Activated effector memory CD4-positive, alpha-beta T cell treated with Interleukin-2 at 50 U/mL for 16 hours (primary cell): ENCODE measurements at regions not wholly inside any gene's neighbourhood (a gene's known extent, or its start where the extent isn't known, plus 50 kb on each side); places are given as distances from the start of the nearest gene placed in this dataset.

Source experiments
- DNase-seq: peaks from one replicate; pipeline ENCODE4 v3.0.0-alpha.2; 2020

DNA sequence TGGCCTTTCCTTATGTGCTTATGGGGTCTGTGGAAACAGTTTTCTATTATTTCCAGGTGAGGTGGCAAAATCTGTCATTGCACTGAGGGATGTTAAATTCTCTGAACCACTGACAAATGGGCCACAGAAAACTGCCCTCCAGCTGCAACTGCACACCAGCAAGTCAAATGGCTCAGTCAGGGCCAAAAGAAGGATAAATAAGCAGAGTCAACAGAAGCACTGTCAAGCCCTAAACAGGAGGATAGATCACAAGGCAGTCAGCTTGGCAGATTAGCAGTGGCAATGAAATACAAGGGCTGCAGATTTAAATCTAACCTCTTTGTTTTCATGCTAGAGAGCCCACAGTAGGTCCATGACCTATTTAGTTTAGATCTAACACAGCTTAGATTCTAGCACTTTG is 435.6 kb downstream of the ETS1 start:
- no peak for DNase-seq

DNA sequence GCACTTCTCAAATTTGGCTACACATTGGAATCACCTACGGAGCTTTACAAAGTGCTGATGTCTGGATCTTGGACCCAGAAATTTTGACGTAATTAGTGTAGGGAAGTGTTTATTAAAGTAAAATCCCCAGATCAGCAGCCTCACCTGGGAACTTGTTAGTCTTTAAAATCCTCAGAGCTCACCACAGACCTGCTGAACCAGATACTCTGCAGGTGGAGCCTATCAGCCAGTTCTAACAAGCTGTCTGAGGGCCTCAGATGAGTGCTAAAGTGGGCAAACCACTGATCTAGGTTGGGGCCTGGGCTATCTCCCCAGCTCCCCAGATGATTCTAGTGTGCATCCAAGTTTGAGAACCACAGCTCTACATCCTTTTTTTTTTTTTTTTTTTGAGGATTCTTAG is 436.0 kb downstream of the ETS1 start:
- DNase-seq: no peak

DNA sequence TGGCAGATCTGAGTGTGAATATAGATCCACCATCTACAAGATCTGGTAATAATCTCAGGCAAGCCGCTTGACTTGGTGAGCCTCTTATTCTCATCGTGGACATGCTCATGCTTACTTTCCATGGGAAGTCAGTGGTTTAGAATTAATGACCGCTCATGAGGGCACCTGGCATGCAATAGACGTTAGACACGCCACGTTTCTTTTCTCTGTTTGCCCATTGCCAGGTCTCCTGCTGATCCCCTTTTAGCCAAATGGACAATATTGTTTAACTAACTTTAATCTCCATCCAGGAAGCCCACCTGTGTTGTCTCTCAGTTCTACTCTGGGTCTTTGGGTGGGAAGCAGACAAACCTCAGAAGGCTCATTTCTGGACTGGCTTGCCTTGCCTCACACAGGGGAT is 439.1 kb downstream of the ETS1 start:
- DNase-seq: no peak

DNA sequence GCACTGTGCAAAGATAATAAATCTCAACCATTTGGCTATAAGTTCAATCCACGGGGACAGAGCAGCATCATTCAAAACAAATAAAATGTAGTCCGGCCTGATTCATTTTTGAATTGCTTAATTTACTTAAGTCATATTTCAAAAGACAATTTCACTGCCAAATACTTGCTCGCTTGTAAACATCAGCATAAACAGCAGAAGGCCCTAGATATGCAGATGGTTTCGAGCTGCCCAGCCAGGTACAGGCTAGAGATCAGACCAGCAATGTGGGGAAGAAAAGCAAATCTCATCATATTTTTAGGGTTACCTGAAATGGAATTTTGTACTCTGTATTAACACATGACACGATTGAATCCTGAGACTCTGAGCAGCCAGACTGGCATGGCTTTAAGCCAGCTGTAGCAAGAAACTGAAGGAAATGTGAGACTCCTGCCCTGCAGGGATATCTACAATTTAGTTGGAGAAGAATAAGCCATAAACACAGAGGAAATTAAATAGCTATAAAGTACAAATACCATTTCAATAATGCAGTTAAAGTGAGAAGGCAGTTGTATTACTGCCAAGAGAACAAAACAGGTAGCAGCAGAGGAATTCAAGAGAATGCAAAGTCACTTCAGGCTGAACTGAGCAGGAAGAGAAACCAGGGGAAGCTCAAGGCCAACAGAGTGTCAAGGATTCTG is 440.3 kb downstream of the ETS1 start:
- DNase-seq: no peak

DNA sequence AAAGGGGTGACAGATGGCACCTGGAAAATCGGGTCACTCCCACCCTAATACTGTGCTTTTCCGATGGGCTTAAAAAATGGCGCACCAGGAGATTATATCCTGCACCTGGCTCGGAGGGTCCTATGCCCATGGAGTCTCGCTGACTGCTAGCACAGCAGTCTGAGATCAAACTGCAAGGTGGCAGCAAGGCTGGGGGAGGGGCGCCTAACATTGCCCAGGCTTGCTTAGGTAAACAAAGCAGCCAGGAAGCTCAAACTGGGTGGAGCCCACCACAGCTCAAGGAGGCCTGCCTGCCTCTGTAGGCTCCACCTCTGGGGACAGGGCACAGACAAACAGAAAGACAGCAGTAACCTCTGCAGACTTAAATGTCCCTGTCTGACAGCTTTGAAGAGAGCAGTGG is 447.1 kb downstream of the ETS1 start:
- peak; percentile 16 for DNase-seq

DNA sequence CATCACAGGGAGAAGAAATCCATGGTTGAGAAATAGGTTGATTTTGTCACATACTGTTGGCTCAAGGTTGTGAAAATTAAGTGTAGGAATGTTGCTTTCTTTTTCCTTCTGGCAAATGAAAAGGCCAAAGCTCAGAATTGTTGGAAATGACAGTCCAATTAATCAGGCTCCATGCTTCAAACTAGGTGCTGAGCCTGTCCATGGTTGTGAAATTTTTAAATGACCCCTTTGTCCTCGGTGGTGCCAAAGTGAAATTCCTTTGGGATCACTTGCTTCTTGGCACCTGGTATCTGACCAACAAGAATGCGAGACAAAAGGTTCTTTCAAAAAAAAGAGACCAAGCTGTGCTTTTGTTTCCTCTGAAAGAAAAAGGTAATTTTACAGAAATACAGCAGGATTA is 451.9 kb downstream of the ETS1 start:
- no peak for DNase-seq

DNA sequence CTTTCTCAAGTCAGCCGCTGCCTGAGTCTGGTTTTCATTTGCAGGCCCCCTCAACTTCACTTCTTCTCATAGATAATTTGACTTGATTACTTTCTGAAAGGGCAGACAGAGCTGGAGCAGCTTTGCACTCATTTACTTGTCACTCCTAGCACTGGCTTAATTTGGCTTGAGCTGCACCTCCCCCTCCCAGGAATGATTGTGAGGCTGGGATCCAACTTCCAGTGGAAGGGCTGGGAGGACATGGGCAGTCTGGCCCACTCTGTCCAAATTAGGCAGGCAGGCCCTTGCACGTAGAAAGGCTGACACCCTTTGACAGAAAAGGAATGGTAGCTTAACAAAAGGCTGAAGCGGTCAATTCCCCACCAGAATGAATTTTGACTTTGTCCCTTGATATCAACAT is 453.9 kb downstream of the ETS1 start:
- DNase-seq: no peak

DNA sequence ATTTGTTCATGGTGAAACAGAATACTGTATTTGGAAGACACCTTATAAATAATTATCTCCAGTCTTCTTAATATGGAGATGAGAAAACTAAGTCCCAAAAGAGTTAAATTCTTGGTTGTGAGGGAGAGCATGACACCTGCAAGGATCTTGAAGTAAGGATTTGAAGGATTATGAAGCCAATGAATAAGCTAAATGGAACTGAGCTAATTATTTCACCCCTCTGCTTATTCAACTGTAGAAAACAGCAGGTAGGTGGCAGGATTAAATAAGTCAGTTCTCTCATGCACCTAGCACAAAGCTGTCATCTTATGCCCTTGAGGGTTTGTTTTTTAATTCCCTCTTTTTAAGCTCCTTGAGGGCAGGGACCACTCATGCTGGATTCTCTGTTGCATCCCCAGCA is 457.3 kb downstream of the ETS1 start:
- DNase-seq: no peak

DNA sequence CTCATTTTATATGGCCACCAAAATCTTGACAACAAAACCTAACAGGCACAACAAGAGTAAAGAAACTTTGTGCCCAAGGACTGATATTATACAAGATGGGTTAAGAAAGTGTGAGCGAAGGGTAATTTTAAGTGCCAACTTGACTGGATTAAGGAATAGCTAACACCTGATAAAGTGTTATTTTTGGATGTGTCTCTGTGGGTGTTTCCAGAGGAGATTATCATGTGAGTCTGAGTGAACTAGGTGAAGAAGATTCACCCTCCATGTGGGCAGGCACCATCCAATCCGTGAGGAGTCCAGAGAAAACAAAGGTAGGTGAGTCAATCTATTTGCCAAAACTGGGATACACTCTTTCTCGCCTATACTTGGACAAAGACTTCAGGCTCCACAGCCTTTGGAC is 461.6 kb downstream of the ETS1 start:
- no peak for DNase-seq

DNA sequence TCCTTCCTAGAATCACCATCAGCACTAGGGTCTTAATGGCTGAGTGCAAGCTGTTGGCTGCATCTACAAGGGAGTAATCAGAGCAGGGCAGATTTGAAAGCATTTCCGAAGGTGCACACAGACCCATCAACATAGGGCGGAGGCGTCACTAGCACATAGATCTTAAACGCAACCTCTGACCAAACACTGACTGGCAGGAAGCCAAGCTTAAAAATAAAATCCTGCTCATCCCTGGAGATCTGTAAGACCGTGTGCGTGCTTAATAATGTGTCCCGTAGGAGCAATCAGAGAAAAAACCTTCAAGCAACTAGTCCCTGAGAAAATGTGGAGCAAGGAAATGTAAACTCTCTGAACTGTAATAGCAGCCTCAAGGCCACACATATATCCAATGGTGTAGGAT is 470.5 kb downstream of the ETS1 start:
- DNase-seq: no peak

DNA sequence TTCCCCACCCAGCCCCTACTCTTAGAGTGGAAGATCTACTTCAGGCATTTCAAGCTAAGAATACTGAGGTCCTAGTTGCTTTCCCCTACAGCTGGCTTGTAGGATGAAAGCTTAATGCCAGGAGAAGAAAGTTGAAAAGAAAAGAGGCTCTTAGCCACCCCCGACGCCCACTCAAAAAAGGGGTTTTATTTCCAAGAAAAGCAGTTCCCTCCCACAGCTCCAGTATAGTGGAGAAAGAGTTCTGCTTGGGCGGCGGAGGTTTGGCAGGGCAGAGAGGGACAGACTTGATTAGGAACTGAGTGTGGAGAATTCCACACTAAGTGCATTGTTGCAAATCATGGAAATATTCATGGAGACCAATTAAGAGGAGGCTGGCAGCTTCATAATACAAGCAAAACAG is 470.9 kb downstream of the ETS1 start:
- no peak for DNase-seq

DNA sequence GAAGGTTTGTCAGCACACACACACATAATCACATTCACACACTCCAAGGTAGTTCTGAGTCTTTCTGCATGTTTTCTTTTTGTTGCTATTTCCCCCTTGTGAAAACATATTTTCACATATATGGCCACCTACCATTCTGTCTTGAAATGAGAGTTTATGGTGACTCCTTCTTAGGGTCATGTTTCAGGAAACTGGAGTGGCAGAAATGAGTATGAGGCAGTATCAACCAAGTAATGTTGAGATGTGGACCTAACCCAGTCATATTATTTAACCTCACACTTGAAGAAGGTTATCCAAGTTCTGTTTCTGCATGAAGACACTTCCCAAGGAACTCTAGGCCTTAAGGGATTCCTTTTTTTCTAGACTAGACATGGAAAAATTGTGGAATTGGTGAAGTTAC is 481.4 kb downstream of the ETS1 start:
- DNase-seq: no peak

DNA sequence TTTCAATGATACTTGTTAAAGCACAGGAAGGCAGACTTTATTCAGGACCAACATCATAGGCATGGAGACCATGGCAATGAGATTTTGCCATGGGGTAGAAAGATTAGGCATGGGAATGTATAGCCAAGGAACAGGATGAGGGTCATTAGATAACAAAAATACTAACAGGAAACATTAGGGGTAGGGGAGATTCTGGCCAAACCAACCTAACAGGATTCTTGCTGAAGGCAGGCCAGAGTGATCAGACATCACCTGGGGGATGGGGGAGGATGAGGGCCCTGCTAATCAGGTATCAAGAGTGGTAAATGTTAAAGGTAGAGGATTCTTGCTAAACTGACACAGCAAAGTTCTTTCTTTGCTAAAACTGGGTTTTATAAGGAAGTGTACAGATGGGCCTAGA is 481.8 kb downstream of the ETS1 start:
- DNase-seq: no peak

DNA sequence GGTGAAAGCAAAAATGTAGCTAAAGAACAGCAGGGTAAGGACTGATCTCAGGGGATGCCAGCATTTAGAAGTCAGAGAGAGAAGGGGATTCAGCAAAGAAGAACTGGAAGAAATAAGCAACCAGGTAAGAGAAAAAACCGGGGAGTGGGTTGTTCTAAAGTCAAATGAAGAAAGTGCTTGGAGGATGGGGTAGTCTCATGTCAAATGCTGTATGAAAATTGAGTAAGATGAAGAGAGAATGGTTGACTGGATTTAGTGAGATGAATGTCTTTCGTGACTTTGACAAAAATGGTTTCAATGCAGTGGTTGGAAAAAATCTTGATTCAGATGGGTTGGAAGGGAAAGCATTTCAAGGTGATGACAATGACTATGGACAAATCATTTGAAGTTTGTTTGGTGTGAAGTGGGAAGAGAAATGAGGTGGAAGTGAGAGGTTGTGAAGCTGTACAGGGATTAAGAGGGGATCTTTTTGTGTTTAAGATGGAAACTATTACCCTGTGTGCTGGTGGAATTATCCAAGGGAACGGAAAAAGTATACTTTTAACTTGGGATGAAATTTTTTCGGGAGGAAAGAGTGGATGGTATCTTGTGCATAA is 484.0 kb downstream of the ETS1 start:
- DNase-seq: no peak

DNA sequence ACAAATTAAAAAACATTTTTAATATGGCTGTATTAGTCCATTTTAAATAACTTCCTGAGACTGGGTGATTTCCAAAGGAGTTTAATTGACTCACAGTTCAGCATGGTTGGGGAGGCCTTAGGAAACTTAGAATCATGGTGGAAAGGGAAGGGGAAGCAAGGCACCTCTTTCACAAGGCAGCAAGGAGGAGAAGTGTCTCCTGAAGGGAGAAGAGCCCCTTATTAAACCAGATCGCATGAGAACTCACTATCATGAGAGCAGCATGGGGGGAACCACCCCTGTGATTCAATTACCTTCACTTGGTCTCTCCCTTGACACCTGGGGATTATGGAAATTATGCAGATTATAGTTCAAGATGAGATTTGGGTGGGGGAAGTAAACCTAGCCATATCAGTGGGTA is 488.6 kb downstream of the ETS1 start:
- no peak for DNase-seq

DNA sequence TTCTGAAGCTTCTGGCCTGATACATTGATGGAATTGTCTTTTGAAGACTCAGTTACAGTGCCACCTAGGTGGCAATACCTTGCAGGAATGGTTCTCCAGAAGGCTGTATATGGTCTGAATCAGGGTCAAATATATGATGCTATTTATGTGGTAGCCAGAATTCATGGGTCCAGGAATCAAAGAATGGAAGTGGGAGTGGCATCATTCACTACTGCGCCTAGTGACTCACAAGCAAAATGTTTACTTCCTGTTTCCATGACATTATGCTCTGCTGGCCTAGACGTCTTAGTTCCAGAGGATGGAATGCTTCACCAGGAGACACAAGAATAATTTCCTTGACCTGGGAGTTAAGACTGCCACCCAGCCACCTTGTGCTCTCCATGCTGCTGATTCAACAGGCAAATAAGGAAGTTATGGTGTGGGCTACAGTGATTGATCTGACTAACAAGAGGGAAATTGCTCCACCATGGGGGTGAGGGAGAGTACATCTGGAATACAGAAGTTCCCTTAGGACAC is 491.8 kb downstream of the ETS1 start:
- DNase-seq: no peak

DNA sequence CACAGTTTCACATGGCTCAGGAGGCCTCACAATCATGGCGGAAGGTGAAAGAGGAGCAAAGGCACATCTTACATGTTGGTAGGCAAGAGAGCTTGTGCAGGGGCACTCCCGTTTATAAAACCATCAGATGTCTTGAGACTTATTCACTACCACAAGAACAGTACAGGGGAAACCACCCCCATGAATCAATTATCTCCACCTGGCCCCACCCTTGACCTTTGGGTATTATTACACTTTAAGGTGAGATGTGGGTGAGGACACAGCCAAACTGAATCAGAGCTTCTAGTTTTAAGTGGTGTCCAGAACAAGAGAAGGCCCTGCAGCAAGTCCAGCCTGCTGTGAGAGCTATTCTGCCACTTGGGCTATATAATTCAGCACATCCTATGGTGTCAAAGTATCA is 493.7 kb downstream of the ETS1 start:
- no peak for DNase-seq

DNA sequence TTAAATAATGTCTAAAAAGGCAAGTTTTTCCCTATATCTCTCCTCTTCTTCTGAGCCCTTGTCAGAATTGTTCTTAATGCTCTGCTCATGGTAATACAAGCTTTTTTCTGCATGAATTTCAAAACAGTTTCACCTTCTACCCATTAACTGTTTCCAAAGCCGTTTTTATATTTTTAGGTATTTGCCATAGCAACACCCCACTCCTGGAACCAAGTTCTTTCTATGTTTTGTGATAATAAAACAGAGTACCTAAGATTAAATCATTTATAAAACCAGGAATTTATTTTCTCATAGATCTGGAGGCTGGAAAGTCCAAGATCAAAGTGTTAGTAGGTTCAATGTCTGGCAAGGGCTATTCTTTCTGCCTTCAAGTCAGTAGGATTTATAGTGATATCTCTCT is 497.4 kb downstream of the ETS1 start:
- no peak for DNase-seq

DNA sequence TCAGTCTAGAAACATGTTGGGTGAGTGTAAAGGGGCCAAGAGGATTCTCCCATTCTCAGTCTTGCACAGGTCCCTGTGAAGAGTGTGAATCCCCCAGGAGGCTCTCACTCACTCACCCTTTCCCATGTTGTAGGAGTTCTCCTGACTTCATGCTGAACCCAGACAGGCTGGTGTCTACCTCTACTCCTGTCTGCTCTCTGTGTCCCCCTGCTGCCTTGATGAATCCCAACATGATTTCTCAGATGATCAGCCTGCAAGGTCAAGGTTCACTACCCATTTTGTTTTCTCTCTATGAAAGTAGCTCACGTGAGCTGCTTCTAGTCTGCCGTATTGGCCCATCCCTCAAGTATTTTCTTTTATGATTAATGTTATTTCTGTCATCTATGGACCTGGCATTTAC is 500.6 kb downstream of the ETS1 start:
- DNase-seq: no peak

DNA sequence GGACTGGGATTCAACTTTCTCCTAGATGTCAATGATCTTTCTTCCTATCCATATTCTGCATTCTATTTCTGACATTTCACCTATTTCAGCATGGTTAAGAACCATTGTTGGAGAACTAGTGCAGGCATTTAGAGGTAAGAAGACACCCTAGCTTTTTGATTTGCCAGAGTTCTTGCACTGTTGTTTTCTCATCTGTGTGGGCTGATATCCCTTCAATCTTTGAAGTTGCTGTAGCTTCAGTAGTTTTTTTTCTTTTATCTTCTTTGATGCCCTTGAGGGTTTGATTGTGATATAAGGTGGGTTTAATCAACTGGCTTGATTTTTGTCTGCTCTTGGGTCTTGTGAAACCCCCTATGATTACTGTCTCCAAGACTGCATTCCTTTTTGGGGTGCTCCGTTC is 502.1 kb downstream of the ETS1 start:
- no peak for DNase-seq

DNA sequence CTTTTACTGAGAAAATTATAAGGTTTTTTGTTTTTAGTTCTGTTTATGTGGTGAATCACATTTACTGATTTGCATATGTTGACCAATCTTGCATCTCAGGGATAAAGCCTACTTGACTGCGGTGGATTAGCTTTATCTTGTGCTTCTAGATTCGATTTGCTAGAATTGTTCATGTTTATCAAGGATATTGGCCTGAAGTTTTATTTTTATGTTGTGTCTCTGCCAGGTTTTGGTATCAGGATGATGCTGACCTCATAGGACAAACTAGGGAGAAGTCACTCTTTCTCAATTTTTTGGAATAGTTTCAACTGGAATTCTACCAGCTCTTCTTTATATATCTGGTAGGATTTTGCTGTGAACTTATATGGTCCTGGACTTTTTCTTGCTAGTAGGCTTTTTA is 504.8 kb downstream of the ETS1 start:
- no peak for DNase-seq

DNA sequence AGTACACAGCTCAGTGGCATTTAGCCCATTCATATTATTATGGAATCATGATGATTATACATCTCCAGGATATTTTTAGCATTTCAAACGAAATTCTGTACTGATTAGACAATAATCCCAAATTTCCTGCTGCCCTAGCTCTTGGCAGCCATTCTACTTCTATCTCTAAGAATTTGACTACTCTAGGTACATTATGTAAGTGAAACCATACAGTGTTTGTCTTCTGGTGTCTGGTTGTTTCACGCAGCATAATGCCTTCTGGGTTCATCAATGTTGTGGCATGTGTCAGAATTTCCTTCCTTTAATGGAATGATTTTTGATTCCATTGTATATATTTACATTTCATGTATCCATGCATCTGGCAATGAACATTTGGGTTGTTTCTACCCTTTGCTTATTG is 517.7 kb downstream of the ETS1 start:
- DNase-seq: no peak

DNA sequence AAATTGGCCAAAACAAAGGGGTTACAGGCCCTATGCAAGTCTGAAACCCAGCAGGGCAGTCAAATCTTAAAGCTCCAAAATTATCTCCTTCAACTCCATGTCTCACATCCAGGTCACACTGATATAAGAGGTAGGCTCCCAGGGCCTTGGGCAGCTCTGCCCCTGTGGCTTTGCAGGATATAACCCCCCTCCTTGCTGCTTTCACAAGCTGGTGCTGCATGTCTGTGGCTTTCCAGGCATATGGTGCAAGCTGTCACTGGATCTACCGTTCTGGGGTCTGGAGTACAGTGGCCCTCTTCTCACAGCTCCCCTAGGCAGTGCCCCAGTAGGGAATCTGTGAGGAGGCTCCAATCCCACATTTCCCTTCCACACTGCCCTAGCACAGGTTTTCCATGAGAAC is 519.6 kb downstream of the ETS1 start:
- DNase-seq: no peak

DNA sequence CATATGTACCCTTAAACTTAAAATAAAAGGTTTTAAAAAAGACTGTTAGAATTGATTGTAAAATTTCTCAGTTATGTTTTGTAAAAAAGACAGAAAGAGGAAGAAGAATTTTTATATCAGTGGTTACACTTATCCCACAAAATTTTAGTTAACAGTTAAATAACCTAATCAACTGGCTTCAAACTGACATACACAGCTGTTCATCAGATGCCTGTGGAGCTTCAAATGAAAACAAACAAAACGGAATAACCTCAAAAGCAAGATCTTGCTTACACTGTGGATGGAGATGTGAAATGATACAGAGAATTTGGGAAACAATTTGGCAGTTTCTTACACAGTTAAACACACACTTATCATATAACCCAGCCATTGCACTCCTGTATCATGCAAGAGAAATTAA is 521.0 kb downstream of the ETS1 start:
- no peak for DNase-seq

DNA sequence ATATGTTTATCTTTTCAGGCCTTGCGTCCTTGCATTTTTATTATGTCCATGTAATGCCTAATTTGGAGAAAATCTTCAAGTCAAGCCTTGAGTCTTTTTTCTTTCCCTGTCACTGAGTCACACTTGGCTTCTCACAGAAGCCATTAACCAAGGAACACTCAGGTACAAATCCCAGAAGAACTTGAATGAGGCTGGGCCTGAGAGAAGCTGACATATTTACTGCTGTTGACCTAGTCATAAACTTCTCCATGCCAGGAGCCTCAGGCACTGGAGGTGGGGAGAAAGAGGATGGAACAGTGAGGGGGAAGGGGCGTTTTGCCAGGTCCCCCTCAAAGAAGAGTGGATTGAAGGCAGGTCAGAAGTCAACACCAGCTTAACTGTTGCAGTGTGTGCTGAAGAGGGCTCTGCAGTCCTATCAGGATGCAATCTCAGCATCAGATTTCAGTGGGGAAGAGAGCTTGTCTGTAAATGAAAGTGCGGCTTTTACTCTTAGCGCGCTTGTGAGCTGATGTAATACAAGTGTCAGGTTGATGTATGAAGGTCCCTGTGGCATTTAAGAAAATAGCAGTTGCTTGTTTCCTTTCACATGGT is 526.0 kb downstream of the ETS1 start:
- DNase-seq: no peak
